HEK293T (cell line): ENCODE measurements at regions not wholly inside any gene's neighbourhood (a gene's known extent, or its start where the extent isn't known, plus 50 kb on each side); places are given as distances from the start of the nearest gene placed in this dataset.

Experiments used
- ARNT ChIP-seq: fragments of 450-650 bp; IDR thresholded peaks from 2 replicates; pipeline ENCODE4 v1.6.1; 2017; ENCODE audit warnings: mild to moderate bottlenecking
- BHLHE40 ChIP-seq: fragments of 450-650 bp; IDR thresholded peaks from 2 replicates; pipeline ENCODE4 v1.6.1; 2016; ENCODE audit warnings: mild to moderate bottlenecking, moderate library complexity, borderline replicate concordance
- FOXM1 ChIP-seq: fragments of 450-650 bp; IDR thresholded peaks from 2 replicates; pipeline ENCODE4 v1.6.1; 2017; ENCODE audit warnings: mild to moderate bottlenecking, borderline replicate concordance
- HDGF ChIP-seq: fragments of 450-650 bp; IDR thresholded peaks from 2 replicates; pipeline ENCODE4 v1.6.1; 2017; ENCODE audit warnings: antibody characterized with exemption, borderline replicate concordance
- SUZ12 ChIP-seq: fragments of 450-650 bp; IDR thresholded peaks from 2 replicates; pipeline ENCODE4 v1.6.1; 2016; ENCODE audit warnings: mild to moderate bottlenecking
- ZNF384 ChIP-seq: fragments of 450-650 bp; IDR thresholded peaks from 2 replicates; pipeline ENCODE4 v1.6.1; 2016
- TF ChIP-seq, protein P1 (sequence below): fragments of 450-650 bp; IDR thresholded peaks from 2 replicates; pipeline ENCODE4 v1.6.1; 2016

- TF ChIP-seq, protein P1, sequence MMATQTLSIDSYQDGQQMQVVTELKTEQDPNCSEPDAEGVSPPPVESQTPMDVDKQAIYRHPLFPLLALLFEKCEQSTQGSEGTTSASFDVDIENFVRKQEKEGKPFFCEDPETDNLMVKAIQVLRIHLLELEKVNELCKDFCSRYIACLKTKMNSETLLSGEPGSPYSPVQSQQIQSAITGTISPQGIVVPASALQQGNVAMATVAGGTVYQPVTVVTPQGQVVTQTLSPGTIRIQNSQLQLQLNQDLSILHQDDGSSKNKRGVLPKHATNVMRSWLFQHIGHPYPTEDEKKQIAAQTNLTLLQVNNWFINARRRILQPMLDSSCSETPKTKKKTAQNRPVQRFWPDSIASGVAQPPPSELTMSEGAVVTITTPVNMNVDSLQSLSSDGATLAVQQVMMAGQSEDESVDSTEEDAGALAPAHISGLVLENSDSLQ = no peak
- TF ChIP-seq ZNF384 = no peak
- TF ChIP-seq FOXM1 = no peak
- no peak for TF ChIP-seq HDGF
- TF ChIP-seq BHLHE40 = no peak
- no peak for TF ChIP-seq SUZ12
- no peak for TF ChIP-seq ARNT
Measured at GRCh38 chr2:17255071-17255470, 263.2 kb downstream of the RAD51AP2 start.
